Lung (tissue), 11 donors: ENCODE measurements at regions not wholly inside any gene's neighbourhood (a gene's known extent, or its start where the extent isn't known, plus 50 kb on each side); places are given as distances from the start of the nearest gene placed in this dataset.
"Not testable (repeated sequence)": the region's sequence is repeated elsewhere in the genome, so short reads cannot be mapped to it uniquely, and the experiment has no call there.

Experiments
- ATAC-seq: fragments of 200-7000 bp; cut with Tn5 transposase; one replicate; pipeline ENCODE4 v1.9.1; 2020; ENCODE audit warnings: moderate number of reproducible peaks; ENCODE audit not compliant: insufficient read depth, low FRiP score
- DNase-seq, 3 donors: peaks; one replicate each; pipeline ENCODE4 v3.0.0-alpha.2; 2013 to 2017
- H3K27ac ChIP-seq, 2 donors: one replicate each; pipeline ENCODE4 v1.5.1; 2013; ENCODE audit warnings: mild to moderate bottlenecking in 2 of 2, moderate library complexity in 2 of 2, control low read depth in 1 of 2, inconsistent platforms in 1 of 2, low read depth in 1 of 2, low read length in 1 of 2
- H3K27me3 ChIP-seq, 3 donors: one replicate each; pipeline ENCODE4 v1.5.1; 2013; ENCODE audit warnings: low read length in 2 of 3; ENCODE audit not compliant: control insufficient read depth in 3 of 3, insufficient read depth in 3 of 3
- H3K36me3 ChIP-seq, 4 donors: one replicate each; pipeline ENCODE4 v1.5.1; 2013; ENCODE audit warnings: low read length in 4 of 4, mild to moderate bottlenecking in 1 of 4, moderate library complexity in 1 of 4; ENCODE audit not compliant: control insufficient read depth in 4 of 4, insufficient read depth in 4 of 4
- H3K4me1 ChIP-seq, 5 donors: one replicate each; pipeline ENCODE4 v1.5.1; 2013; ENCODE audit warnings: low read length in 5 of 5, mild to moderate bottlenecking in 2 of 5, moderate library complexity in 1 of 5; ENCODE audit not compliant: control insufficient read depth in 5 of 5, insufficient read depth in 5 of 5
- H3K4me3 ChIP-seq: one replicate; pipeline ENCODE4 v1.5.1; 2013; ENCODE audit warnings: mild to moderate bottlenecking, control low read depth, moderate library complexity
- H3K9ac ChIP-seq, 2 donors: one replicate each; pipeline ENCODE4 v1.5.1; 2013; ENCODE audit warnings: low read length in 2 of 2, control low read depth in 1 of 2; ENCODE audit not compliant: insufficient read depth in 1 of 2
- H3K9me3 ChIP-seq, 4 donors: one replicate each; pipeline ENCODE4 v1.5.1; 2013; ENCODE audit warnings: low read length in 3 of 4, mild to moderate bottlenecking in 1 of 4, moderate library complexity in 1 of 4; ENCODE audit not compliant: control insufficient read depth in 4 of 4, insufficient read depth in 3 of 4
- CTCF ChIP-seq: IDR thresholded peaks from 2 replicates; pipeline ENCODE4 v1.5.1; 2012; ENCODE audit warnings: mild to moderate bottlenecking; ENCODE audit errors: control extremely low read depth, extremely low read depth
- WGBS, 2 donors: extraction: QIAGEN DNeasy Blood & Tissue Kit; methylation state at CpG; one replicate each; pipeline ENCODE4 v1.1.7; 2013; 5-methylcytosine and 5-hydroxymethylcytosine counted together
- donor health status: control.
- donor health status: control.
- donor health status: Bipolar disorder and iron deficiency.
- donor health status: healthy.
- donor health status: DM: yes; HTN: yes; CAD: no.

GRCh38 chr1:5603353-5604104 lies 388.7 kb downstream of the NPHP4 start:
- peaks cover 0 to 3% (median 0%) of the 10 kb centered on the region in 3 donors for H3K27me3 ChIP-seq
- no peaks in the 10 kb centered on the region for H3K36me3 ChIP-seq
- ATAC-seq (no peak), DNase-seq (no peak)
- H3K4me1 ChIP-seq, result peaks cover 0 to 3% (median 0%) of the 10 kb centered on the region in 5 donors
- no peaks in the 10 kb centered on the region for H3K9me3 ChIP-seq
- H3K27ac ChIP-seq, result no peak overlapping the region
- no peak overlapping the region for H3K4me3 ChIP-seq
- no peak for TF ChIP-seq CTCF
- WGBS, 2 donors, result 78 to 90% methylated on average over 3 of the region's 3 CpGs
- H3K9ac ChIP-seq, result no peak overlapping the region

- H3K36me3 ChIP-seq, DNase-seq, H3K4me1 ChIP-seq, H3K4me3 ChIP-seq, H3K9ac ChIP-seq, ATAC-seq, H3K27ac ChIP-seq, H3K9me3 ChIP-seq, H3K27me3 ChIP-seq: not testable (repeated sequence)
- 48 to 54% methylated on average over 4 to 5 of the region's 5 CpGs for WGBS, 2 donors
Observed at GRCh38 chr1:5602718-5603117, 389.5 kb downstream of the NPHP4 start.

GRCh38 chr1:5601516-5601915 lies 390.7 kb downstream of the NPHP4 start:
- no peak for TF ChIP-seq CTCF
- DNase-seq, result no peak
- WGBS, 2 donors, result 79 to 86% methylated on average over 21 of the region's 21 CpGs

GRCh38 chr1:5599541-5599940 lies 392.7 kb downstream of the NPHP4 start:
- no peaks in the 10 kb centered on the region for H3K36me3 ChIP-seq
- 67 to 72% methylated on average over 6 of the region's 6 CpGs for WGBS, 2 donors
- peaks cover 0 to 3% (median 0%) of the 10 kb centered on the region in 3 donors for H3K27me3 ChIP-seq
- DNase-seq, result no peak
- no peak overlapping the region for H3K27ac ChIP-seq
- H3K4me1 ChIP-seq, result peaks cover 0 to 11% (median 0%) of the 10 kb centered on the region in 5 donors
- TF ChIP-seq CTCF, result no peak
- no peak for ATAC-seq
- H3K4me3 ChIP-seq, result no peak overlapping the region
- H3K9ac ChIP-seq, result no peak overlapping the region
- H3K9me3 ChIP-seq, result no peaks in the 10 kb centered on the region

More at GRCh38 chr1:5601516-5601915, 390.7 kb downstream of the NPHP4 start:
- H3K27ac ChIP-seq, result no peak overlapping the region
- no peak overlapping the region for H3K4me3 ChIP-seq
- no peaks in the 10 kb centered on the region for H3K36me3 ChIP-seq
- H3K27me3 ChIP-seq, result peaks cover 0 to 3% (median 0%) of the 10 kb centered on the region in 3 donors
- H3K4me1 ChIP-seq, result peaks cover 0 to 11% (median 0%) of the 10 kb centered on the region in 5 donors
- no peaks in the 10 kb centered on the region for H3K9me3 ChIP-seq
- no peak overlapping the region for H3K9ac ChIP-seq
- ATAC-seq, result no peak
